ENCODE measurements at regions not wholly inside any gene's neighbourhood (a gene's known extent, or its start where the extent isn't known, plus 50 kb on each side); places are given as distances from the start of the nearest gene placed in this dataset.

DNA sequence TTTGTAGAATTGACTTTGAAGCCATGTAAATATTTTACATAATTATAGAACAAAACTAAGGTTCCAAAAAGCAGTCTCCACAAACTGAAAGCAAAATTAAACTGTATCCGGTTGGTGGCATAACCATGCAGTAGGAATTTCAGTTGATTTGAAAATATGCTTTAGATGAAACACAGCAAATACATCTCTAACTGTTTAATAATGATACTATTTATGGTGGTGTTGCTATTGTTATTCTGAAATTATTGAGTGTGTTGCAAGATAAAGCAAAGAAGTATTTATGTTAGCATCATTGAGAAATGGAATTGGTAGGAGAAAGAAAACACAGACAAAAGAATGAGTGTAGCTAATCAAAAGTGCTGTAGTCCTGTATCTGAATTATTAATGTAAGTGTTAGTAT lies 73.8 kb upstream of the MTHFD1L start:
- TF ChIP-seq POLR2A (IDR thresholded peaks at IDR 0.05; ENCODE audit: low read depth, low read length) (no peak), POLR2AphosphoS5 (IDR thresholded peaks at IDR 0.05; ENCODE audit: low read depth, low read length) (no peak), TAF1 (IDR thresholded peaks at IDR 0.05; ENCODE audit: low read depth, low read length) (no peak), SPI1 (IDR thresholded peaks at IDR 0.05; ENCODE audit: low read depth, low read length) (no peak), PAX5 (IDR thresholded peaks at IDR 0.05; ENCODE audit: insufficient read depth, low read length, severe bottlenecking) (no peak)

Measured in GM12891 (cell line).